Keratinocyte (primary cell): ENCODE measurements at regions not wholly inside any gene's neighbourhood (a gene's known extent, or its start where the extent isn't known, plus 50 kb on each side); places are given as distances from the start of the nearest gene placed in this dataset.

Experiments
- CTCF ChIP-seq, 3 experiments: IDR thresholded peaks in 1 of 3; conservative IDR thresholded peaks in 1 of 3; optimal IDR thresholded peaks in 1 of 3; 2 replicates in 2 of 3; 3 replicates in 1 of 3; pipeline versions ENCODE3 to v1.5.1; 2011; ENCODE audit warnings: low read length in 3 of 3, mild to moderate bottlenecking in 3 of 3, moderate library complexity in 2 of 3, control low read depth in 1 of 3, inconsistent platforms in 1 of 3; ENCODE audit not compliant: insufficient read depth in 2 of 3; ENCODE audit errors: extremely low read depth in 1 of 3
- EZH2 ChIP-seq: IDR thresholded peaks from one replicate; pipeline ENCODE4 v1.6.1; 2012; ENCODE audit warnings: inconsistent platforms, mild to moderate bottlenecking, low read length, moderate library complexity

- TF ChIP-seq CTCF (optimal IDR thresholded peaks at IDR 0.05 in 1 of 3, IDR thresholded peaks at IDR 0.05 in 1 of 3, conservative IDR thresholded peaks at IDR 0.05 in 1 of 3; ENCODE audit: extremely low read depth in 1 of 3, insufficient read depth in 2 of 3, low read length in 3 of 3) (no peak), EZH2 (no peak)
Observed at GRCh38 chr9:100673249-100673648, 95.4 kb downstream of the CAVIN4 start.
